Glutamatergic neuron (in vitro differentiated cells): ENCODE measurements at regions not wholly inside any gene's neighbourhood (a gene's known extent, or its start where the extent isn't known, plus 50 kb on each side); places are given as distances from the start of the nearest gene placed in this dataset.
"Not testable (repeated sequence)": the region's sequence is repeated elsewhere in the genome, so short reads cannot be mapped to it uniquely, and the experiment has no call there.

Experiments
- DNase-seq: peaks from one replicate; pipeline ENCODE4 v3.0.0; 2022
- H3K27ac Mint-ChIP-seq: one replicate; pipeline ENCODE4 v1.8.0; 2020; ENCODE audit warnings: mild to moderate bottlenecking, mixed read lengths, inconsistent platforms; ENCODE audit not compliant: unreplicated experiment
- H3K27me3 Mint-ChIP-seq: one replicate; pipeline ENCODE4 v1.8.0; 2020; ENCODE audit warnings: mild to moderate bottlenecking, moderate library complexity, mixed read lengths, inconsistent platforms; ENCODE audit not compliant: unreplicated experiment
- H3K36me3 Mint-ChIP-seq: one replicate; pipeline ENCODE4 v1.8.0; 2020; ENCODE audit warnings: mild to moderate bottlenecking, mixed read lengths, inconsistent platforms; ENCODE audit not compliant: unreplicated experiment
- H3K4me1 Mint-ChIP-seq: one replicate; pipeline ENCODE4 v1.8.0; 2020; ENCODE audit warnings: mild to moderate bottlenecking, low read depth, mixed read lengths, inconsistent platforms; ENCODE audit not compliant: unreplicated experiment
- H3K4me3 Mint-ChIP-seq: one replicate; pipeline ENCODE4 v1.8.0; 2020; ENCODE audit warnings: mild to moderate bottlenecking, mixed read lengths, inconsistent platforms; ENCODE audit not compliant: unreplicated experiment
- H3K9me3 Mint-ChIP-seq: one replicate; pipeline ENCODE4 v1.8.0; 2020; ENCODE audit warnings: mild to moderate bottlenecking, moderate library complexity, mixed read lengths, inconsistent platforms; ENCODE audit not compliant: unreplicated experiment
- TF ChIP-seq, protein P1 (sequence below): fragments of 200-600 bp; sonication (generic); IDR thresholded peaks from one replicate; pipeline ENCODE4 v1.5.0; 2021; ENCODE audit not compliant: partially characterized antibody, unreplicated experiment

DNA sequence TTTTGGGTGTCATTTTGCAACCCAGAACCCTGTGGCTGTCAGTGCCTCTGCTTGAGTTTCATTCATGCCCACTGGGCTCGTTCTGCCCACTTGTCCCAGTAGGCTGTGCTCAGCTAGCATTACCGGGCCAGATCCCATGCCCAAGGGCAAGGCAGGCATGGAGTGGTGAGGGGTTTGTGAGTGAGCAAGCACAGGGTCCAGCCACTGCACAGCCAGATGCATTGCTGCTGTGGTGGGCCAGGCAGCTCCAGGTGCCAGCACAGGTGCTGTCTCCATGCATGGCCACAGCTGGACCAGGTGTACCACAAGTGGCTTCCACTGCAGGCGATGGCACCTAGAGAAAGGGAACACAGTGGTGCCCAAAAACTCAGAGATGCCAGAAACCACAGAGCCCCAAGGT lies 1671.2 kb downstream of the OLFM4 start:
- Mint-ChIP-seq H3K9me3 (no peaks in the 10 kb centered on the region), H3K27me3 (no peaks in the 10 kb centered on the region), H3K36me3 (peaks cover 6% of the 10 kb centered on the region), H3K4me3 (no peak overlapping the region), H3K4me1 (no peaks in the 10 kb centered on the region), H3K27ac (no peak overlapping the region)
- no peak for DNase-seq
- TF ChIP-seq, protein P1, sequence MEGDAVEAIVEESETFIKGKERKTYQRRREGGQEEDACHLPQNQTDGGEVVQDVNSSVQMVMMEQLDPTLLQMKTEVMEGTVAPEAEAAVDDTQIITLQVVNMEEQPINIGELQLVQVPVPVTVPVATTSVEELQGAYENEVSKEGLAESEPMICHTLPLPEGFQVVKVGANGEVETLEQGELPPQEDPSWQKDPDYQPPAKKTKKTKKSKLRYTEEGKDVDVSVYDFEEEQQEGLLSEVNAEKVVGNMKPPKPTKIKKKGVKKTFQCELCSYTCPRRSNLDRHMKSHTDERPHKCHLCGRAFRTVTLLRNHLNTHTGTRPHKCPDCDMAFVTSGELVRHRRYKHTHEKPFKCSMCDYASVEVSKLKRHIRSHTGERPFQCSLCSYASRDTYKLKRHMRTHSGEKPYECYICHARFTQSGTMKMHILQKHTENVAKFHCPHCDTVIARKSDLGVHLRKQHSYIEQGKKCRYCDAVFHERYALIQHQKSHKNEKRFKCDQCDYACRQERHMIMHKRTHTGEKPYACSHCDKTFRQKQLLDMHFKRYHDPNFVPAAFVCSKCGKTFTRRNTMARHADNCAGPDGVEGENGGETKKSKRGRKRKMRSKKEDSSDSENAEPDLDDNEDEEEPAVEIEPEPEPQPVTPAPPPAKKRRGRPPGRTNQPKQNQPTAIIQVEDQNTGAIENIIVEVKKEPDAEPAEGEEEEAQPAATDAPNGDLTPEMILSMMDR = no peak

DNA sequence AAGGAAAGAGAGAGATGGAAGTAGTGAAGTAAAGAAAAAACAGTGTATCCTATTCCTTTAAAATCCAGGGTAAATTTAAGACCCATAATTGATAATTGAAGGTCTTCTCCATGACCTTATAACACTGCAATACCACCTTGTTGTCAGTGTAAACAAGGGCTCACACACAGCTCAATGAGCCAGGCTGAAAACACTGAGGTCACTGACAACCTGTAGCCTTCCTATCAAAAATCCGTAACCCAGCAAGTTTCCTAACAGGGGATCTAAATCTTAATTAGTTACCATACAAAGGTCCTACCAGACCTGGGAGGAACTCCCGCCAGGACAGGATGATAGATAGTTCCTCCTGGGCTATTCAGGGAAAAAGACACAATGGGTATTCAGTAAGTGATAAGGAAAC lies 1677.1 kb downstream of the OLFM4 start:
- Mint-ChIP-seq H3K27me3 (no peaks in the 10 kb centered on the region), H3K9me3 (no peaks in the 10 kb centered on the region), H3K4me1 (no peaks in the 10 kb centered on the region), H3K36me3 (peaks cover 6% of the 10 kb centered on the region), H3K27ac (no peak overlapping the region), H3K4me3 (no peak overlapping the region)
- TF ChIP-seq, protein P1 = no peak
- no peak for DNase-seq

DNA sequence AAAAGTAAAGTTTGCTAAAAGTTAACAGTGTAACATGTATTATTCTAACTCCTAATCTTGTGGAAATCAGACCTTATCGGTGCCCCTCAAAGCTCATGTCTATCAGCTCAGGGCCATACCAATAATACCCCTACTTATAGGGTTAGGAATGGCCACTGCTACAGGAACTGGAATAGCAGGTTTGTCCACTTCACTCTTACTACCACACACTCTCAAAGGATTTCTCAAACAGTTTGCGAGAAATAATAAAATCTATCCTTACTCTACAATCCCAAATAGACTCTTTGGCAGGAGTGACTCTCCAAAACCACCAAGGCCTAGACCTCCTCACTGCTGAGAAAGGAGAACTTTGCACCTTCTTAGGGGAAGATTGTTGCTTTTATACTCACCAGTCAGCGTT lies 1677.7 kb downstream of the OLFM4 start:
- Mint-ChIP-seq H3K4me1 (no peaks in the 10 kb centered on the region), H3K9me3 (no peaks in the 10 kb centered on the region), H3K27me3 (no peaks in the 10 kb centered on the region), H3K27ac (no peak overlapping the region), H3K36me3 (peaks cover 1% of the 10 kb centered on the region), H3K4me3 (no peak overlapping the region)
- no peak for DNase-seq
- TF ChIP-seq, protein P1 = no peak

DNA sequence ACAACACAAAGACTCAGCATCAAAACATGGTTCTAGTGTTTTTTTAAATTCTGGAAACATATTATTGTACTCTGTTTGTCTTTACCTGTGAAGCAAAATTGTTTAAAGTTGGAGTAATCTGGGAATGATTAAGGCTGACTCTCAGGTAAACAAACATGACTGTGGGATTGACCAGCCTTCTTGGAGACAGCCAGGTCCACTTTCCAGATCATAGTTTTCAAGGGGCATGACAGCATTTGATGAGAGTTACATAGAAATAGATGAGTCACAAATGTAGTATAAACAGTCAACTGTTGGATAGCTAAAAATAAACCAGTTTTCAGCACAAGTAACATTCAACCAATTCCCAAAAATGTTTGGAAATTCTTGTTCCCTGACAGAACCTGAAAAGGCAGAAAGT lies 1680.9 kb downstream of the OLFM4 start:
- no peaks in the 10 kb centered on the region for H3K4me1 Mint-ChIP-seq
- TF ChIP-seq, protein P1 = no peak
- no peak for DNase-seq

DNA sequence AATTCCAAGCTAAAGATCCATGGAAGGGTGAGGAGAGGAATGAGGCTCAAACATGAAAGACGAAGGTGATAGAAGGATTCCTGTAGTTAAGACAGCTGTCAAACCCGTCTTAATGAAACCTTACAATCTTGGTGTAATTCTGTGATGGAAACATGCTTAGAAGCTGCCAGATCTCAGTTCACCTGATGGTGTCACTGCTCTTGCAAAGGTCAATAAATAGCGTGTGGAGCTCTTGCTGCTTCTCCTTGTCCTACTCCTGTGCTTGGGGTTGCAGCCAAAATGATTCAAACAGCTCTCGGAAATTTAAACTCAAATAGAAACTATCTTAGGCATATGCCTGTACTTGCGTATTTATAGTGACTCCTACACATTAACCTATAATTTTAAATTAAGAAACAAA lies 1705.0 kb downstream of the OLFM4 start:
- H3K36me3 Mint-ChIP-seq = no peaks in the 10 kb centered on the region
- no peaks in the 10 kb centered on the region for H3K9me3 Mint-ChIP-seq
- no peak overlapping the region for H3K27ac Mint-ChIP-seq
- no peaks in the 10 kb centered on the region for H3K27me3 Mint-ChIP-seq
- no peaks in the 10 kb centered on the region for H3K4me1 Mint-ChIP-seq
- H3K4me3 Mint-ChIP-seq = no peak overlapping the region
- no peak for DNase-seq
- TF ChIP-seq, protein P1 = no peak

More for the DNA sequence above, 1680.9 kb downstream of the OLFM4 start:
- H3K4me3 Mint-ChIP-seq = no peak overlapping the region
- H3K9me3 Mint-ChIP-seq = no peaks in the 10 kb centered on the region
- H3K27me3 Mint-ChIP-seq = peaks cover 1% of the 10 kb centered on the region
- H3K36me3 Mint-ChIP-seq = no peaks in the 10 kb centered on the region
- no peak overlapping the region for H3K27ac Mint-ChIP-seq

DNA sequence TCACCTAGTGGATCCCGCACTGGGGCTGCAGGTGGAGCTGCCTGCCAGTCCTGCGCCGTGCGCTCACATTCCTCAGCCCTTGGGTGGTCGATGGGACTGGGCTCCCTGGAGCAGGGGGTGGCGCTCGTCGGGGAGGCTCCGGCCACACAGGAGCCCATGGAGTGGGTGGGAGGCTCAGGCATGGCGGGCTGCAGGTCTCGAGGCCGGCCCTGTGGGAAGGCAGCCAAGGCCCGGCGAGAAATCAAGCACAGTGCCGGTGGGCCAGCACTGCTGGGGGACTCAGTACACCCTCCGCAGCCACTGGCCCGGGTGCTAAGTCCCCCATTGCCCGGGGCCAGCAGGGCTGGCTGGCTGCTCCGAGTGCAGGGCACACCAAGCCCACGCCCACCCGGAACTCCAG lies 1708.6 kb downstream of the OLFM4 start:
- not testable (repeated sequence) for DNase-seq, H3K27ac Mint-ChIP-seq, H3K36me3 Mint-ChIP-seq, H3K9me3 Mint-ChIP-seq, H3K4me1 Mint-ChIP-seq, H3K27me3 Mint-ChIP-seq, H3K4me3 Mint-ChIP-seq
